ENCODE measurements at regions not wholly inside any gene's neighbourhood (a gene's known extent, or its start where the extent isn't known, plus 50 kb on each side); places are given as distances from the start of the nearest gene placed in this dataset.

DNA sequence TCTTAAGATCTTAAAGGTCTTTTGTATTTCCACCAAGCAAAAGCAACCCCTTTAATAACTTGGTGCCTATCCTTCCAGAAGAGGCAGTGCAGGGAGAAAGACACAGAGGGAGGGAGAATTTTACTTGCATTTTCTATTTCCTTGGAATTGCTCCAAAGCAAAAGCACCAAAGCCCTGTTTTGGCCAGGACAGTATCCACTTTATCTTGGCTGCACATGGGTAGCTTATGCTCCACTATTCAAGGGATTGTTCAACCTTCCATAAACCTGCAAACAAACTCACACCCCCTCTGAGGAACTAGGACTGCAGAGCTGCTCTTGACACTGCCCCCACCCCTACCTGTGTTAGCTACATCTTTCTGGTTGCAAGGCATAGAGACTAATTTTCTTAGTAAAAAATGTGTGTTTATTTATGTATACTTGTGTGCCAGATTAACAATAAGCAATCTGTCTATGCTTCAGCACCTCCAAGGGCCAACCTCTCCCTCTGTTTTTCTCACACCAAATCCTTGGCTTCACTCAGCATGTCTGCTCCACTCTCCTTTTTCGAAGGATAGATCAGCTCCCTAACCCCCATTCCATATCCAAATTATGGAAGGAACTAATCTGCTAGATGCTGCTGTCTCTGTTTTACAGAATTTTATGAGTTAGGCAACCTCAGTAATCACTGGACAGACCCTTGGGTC, 68.1 kb upstream of the KLF12 start:
- TF ChIP-seq ZNF274 (IDR thresholded peaks at IDR 0.05; ENCODE audit: low read depth, low read length), result no peak
- no peak overlapping the region for H3K4me3 ChIP-seq (ENCODE audit: low read length)

DNA sequence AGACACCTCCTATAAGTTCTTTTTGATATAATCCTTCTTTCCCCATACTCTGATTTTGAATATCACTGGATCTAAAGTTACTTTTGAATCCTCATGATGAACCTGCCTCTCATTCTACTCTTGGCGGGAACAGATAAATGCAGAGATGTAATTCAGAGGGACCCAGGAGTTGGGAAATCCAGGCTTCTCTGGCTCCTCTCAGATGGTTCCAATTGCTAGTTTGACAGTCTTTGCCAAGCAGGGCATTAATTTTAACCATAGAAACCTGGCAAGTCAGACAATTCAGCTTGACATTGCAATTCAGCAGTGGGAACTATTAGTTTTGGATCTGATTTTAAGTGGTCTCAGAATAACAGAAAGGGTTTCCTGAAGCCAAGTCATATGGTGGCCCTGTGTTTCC, 67.3 kb upstream of the KLF12 start:
- no peak for TF ChIP-seq ZNF274 (IDR thresholded peaks at IDR 0.05; ENCODE audit: low read depth, low read length)
- no peak overlapping the region for H3K4me3 ChIP-seq (ENCODE audit: low read length)

DNA sequence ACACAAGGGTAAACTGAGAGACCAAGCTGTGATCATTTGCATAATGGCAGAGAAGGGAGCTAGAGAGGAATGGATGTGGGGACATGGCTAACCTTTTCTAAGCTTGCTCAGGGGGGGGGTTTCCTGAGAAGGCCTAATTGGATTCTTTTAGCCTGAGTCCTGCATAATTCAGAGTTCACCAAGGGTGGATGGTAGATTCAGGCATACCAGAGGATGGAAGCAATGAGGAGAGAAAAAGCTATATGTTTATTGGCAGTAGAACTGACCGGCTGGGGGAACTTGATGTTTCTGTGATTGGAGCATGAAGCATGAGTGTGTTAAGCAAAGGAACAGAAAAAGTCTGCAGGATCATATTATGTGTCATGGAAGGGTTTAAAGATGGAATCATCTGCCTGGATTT, 65.9 kb upstream of the KLF12 start:
- TF ChIP-seq ZNF274 (IDR thresholded peaks at IDR 0.05; ENCODE audit: low read depth, low read length), result no peak
- H3K4me3 ChIP-seq (ENCODE audit: low read length), result no peak overlapping the region

DNA sequence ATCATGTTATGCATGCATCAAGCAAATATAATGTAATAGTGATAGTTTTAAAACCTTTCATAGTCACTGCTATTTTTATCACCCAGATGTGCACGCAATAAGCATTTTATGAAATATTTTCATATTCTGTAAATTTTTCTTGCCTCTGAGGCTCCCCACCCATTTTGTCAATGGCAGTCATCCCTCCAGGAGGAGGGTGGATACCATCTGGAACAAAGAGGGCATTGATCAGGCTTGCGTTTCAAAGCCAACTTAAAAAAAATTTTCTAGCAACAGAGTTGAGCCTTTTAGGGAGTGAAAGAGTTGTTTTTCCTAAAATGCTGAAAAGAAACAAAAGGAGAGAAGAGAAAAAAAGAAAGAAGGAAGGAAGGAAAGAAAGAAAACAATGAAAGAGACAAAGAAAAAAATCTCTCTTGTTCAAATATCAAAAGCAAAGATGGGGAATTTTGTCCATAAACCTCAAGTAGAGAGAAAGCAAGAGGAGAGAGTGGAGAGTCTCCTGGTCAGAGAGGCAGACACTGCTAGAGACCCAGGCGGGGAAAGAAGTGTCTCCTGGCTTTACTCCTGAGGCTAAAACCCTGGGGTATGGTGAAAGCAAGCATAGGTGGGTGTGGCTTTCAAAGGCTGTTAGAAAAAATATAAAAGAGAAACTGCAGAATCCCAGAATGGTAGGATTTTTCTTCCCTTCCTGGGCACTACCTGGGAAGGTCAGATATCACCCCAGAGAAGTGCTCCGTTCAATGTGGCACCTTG, 63.6 kb upstream of the KLF12 start:
- no peak for TF ChIP-seq ZNF274 (IDR thresholded peaks at IDR 0.05; ENCODE audit: low read depth, low read length)
- no peak overlapping the region for H3K4me3 ChIP-seq (ENCODE audit: low read length)

DNA sequence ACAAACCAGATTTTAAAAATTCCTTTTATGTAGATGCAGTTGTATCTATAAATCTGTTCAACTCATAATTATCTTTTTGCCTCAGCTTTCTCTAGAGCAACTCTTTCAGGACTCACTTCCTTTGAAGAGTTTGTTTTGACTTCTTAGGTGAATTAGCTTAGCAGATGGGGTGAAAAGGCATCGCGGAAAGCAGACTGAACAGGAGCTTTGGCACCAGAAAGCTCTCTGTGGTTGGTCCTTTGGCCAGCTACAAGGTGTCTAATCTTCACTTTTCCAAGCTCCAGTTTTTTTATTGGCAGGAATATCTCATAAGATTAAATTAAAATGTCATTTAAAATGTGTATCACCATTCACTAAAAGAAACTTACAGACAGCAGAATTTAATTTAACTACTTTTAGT, 60.6 kb upstream of the KLF12 start:
- H3K4me3 ChIP-seq (ENCODE audit: low read length), result no peak overlapping the region
- TF ChIP-seq ZNF274 (IDR thresholded peaks at IDR 0.05; ENCODE audit: low read depth, low read length), result no peak

DNA sequence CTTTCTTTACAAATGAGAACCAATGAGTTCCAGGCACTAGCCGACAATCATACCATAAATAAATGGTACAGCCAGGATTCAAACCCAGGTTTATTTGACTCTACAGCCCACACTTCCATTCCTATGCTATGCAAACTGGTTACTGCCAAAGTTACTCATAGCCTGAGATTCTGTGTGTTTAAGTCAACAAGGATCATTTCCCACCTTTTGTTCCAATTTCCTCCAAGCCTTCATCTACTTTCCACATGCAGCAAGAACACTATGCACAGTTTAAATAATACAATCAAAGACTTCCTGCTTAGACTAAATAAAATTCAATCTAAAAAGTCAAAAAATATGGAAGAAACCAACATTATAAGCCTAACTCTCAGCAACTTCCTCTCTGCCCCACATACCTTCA, 59.2 kb upstream of the KLF12 start:
- H3K4me3 ChIP-seq (ENCODE audit: low read length), result no peak overlapping the region
- no peak for TF ChIP-seq ZNF274 (IDR thresholded peaks at IDR 0.05; ENCODE audit: low read depth, low read length)

DNA sequence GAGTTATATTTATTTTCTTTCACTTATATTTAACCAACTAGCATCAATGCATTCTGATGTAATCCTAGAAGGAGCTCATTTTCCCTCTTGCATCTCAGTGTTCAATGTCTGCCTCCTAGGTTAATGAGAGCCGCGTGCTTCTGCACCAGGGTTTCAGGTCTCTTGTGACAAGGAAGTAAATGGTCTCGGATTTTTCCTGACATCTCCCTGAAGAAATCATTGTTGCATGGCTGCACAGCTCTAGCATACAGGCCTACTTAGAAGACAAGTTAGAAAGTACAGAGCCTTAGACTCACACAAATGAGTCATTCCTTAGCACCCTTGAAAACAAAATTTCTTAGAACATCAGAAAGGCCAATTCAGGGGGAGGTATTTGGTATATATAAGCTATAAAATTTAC, 57.2 kb upstream of the KLF12 start:
- TF ChIP-seq ZNF274 (IDR thresholded peaks at IDR 0.05; ENCODE audit: low read depth, low read length), result no peak
- H3K4me3 ChIP-seq (ENCODE audit: low read length), result no peak overlapping the region

DNA sequence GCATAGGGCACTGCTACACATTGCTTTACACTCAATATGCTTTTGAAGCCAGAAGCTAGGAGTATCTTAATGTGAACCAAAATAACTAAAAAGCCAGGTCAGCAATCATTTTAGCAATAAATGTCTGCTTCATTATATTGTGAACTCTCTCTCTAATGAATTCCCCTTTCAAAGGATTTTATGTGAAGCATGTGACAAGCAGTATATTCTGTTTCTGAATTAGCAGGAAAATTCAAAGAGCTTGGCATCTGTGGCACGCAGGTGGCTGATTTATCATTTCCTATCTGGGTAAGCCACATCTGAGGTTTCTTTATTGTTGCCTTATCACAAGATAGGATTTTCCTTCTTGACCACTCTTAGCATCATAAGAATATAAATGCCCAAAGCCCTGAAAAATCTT, 56.8 kb upstream of the KLF12 start:
- no peak for TF ChIP-seq ZNF274 (IDR thresholded peaks at IDR 0.05; ENCODE audit: low read depth, low read length)
- no peak overlapping the region for H3K4me3 ChIP-seq (ENCODE audit: low read length)

DNA sequence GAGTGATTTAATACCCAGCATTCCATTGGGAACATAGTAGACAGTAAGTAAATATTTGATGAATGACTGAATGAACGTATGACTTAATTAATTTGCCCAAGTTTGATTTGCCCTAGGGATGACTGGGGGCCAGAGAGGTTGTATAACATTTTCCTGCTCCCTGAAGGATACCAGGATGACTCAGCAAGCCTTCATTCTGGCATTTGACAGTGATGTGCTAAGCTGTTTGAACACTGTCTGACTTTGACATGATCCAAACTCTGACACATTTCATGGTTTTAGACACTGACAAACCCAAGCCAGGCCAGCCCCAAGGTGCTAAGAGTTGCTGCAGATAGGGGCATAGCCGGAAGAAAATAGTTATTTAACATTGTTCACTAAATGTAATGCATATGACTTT, 53.4 kb upstream of the KLF12 start:
- no peak for TF ChIP-seq ZNF274 (IDR thresholded peaks at IDR 0.05; ENCODE audit: low read depth, low read length)
- H3K4me3 ChIP-seq (ENCODE audit: low read length), result no peak overlapping the region

DNA sequence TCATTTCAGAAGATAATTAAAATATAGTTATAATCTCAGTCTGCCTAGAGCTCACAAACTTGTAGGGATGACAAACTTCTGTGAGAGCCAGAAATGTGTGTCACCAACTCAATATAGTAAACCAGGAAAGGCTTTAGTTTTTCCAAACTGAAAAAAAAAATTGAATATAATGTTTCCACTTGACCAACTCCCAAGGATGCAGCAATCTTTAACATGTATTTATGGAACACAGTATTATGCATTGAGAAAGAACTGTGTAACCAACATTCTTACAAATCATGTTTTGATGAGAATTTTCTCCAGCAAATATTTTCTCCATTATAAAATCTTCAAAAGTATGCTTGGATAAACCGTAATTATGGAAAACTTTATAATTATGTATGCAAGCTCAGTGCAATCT, 50.1 kb upstream of the KLF12 start:
- TF ChIP-seq ZNF274 (IDR thresholded peaks at IDR 0.05; ENCODE audit: low read depth, low read length), result no peak

More for the DNA sequence above, 50.1 kb upstream of the KLF12 start:
- H3K4me3 ChIP-seq (ENCODE audit: low read length), result no peak overlapping the region
